GM19397 (cell line): ENCODE measurements at regions not wholly inside any gene's neighbourhood (a gene's known extent, or its start where the extent isn't known, plus 50 kb on each side); places are given as distances from the start of the nearest gene placed in this dataset.
"Not testable (repeated sequence)": the region's sequence is repeated elsewhere in the genome, so short reads cannot be mapped to it uniquely, and the experiment has no call there.

Experiments
- ATAC-seq: cut with Tn5 transposase; IDR thresholded peaks from one replicate; pipeline ENCODE4 v1.9.1; 2021; ENCODE audit warnings: mild to moderate bottlenecking, moderate library complexity; ENCODE audit not compliant: unreplicated experiment

DNA sequence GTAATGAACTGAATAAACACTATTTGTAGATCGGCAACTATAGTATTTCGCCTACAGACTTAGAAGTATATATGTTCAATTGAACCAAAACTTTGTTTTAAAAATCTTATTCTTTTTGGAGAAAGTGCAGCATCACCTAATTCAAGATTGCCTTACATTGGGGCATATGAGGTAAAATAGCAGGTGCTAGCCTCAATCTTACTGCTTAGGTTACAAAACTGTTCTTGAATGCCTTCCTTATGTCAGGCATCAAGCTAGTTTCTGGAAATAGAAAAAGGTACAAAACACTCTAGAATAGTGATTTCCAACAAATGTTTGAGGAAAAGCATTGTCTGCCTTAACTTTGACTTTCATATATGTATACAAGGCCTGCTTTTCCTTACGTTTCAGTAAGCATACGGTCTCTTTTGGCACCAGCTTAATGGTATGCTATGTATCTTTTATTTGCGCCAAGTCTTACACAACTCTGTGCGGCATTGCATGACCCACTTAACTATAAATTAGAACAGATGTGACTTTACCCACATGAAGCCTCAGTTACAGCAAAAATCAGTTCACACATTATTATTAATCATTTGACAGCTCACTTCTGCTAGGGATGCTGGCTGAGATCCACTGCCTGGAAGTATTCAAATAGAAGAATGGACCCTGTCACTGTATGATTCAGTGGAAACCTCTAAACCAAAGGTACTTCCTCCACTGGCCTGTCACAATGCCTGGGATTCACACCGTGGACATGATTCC lies 174.1 kb downstream of the PRELID2 start:
- ATAC-seq: no peak

DNA sequence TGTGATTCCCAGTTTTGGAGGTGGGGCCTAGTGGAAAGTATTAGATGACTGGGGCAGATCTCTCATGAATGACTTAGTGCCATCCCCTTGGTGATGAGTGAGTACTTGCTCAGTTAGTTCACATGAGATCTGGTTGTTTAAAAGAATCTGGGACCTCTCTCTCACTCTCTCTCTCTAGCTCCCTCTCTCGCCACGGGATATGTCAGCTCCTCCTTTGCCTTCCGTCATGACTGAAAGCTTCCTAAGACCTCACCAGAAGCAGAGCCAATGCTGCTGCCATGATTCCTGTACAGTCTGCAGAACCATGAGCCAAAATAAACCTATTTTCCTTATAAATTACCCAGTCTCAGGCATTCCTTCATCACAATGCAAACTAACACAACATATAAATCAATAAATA lies 176.7 kb downstream of the PRELID2 start:
- ATAC-seq: no peak

DNA sequence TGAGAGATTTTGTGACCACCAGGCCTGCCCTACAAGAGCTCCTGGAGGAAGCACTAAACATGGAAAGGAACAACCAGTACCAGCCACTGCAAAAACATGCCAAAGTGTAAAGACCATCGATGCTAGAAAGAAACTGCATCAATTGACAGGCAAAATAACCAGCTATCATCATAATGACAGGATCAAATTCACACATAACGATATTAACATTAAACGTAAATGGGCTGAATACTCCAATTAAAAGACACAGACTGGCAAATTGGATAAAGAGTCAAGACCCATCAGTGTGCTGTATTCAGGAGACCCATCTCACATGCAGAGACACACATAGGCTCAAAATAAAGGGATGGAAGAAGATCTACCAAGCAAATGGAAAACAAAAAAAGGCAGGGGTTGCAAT lies 182.4 kb downstream of the PRELID2 start:
- not testable (repeated sequence) for ATAC-seq

DNA sequence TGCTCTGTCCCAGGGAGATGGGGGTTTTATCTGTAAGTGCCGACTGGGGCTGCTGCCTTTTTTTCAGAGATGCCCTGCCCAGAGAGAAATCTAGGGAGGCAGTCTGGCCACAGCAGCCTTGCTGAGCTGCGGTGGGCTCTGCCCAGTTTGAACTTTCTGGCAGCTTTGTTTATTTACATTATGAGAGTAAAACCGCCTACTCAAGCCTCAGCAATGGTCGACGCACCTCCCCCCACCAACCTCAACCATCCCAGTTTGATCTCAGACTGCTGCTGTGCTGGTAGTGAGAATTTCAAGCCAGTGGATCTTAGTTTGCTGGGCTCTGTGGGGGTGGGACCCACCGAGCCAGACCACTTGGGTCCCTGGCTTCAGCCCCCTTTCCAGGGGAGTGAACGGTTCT lies 188.0 kb downstream of the PRELID2 start:
- not testable (repeated sequence) for ATAC-seq

DNA sequence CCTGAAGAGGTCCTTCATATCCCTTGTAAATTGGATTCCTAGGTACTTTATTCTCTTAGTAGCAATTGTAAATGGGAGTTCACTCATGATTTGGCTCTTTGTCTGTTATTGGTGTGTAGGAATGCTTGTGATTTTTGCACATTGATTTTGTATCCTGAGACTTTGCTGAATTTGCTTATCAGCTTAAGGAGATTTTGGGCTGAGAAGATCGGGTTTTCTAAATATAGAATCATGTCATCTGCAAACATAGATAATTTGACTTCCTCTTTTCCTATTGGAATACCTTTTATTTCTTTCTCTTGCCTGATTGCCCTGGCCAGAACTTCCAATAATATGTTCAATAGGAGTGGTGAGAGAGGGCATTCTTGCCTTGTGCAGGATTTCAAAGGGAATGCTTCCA lies 191.9 kb downstream of the PRELID2 start:
- not testable (repeated sequence) for ATAC-seq

DNA sequence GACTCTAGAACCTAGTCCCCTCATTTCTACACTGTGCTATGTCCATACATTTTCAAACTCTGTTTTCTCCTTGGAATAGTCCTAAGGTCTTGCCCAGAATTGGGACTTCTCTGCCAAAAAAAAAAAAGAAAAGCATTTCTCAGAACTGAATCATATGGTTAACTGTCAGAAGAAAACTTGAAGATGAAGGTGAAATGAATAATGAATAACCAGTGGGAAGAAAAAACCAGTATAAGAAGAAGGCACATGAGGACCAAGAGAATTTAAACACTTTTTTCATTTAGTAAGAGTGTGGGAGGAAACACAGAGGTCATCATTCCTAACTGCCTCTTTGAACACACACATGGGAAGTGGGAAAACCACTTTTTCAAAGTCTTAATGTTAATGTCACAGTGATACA lies 197.7 kb downstream of the PRELID2 start:
- no peak for ATAC-seq

DNA sequence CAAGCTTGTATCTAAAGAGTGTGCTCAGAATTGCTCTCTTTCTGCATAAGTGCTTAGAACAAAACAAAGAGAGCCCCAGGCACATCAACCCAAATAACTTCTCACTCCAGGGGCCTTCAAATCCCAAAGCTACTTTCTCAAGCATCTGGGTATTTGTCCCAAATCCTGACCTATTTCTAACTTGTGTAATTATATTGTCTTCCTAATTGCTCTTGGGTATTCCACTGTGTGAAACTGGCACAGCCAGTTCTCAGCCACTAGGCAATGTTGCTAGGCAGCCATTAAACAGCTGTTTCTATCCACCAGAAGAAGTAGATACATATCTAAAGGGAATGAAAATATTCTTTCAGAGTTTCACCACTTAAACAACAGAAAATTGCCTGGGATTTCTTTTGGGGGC lies 198.8 kb downstream of the PRELID2 start:
- no peak for ATAC-seq

DNA sequence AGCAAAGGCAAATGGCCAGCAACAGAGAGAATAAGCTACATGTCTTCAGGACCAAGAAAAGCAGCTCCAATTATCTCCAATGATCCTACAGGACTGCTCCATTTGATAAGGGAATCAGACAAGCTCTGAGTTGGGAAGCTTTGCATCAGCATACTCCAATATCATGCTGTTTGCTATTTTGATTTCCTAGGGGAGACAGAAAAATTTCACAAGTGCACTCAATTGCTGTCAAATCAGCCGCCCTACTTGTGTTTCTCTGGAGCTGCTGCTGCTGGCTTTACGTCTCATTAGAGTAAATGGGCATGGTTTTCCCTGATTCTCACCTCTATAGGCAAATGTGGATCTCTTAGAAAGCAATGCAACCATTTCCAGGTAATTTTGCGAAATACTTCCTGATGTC lies 201.7 kb downstream of the PRELID2 start:
- ATAC-seq: no peak

DNA sequence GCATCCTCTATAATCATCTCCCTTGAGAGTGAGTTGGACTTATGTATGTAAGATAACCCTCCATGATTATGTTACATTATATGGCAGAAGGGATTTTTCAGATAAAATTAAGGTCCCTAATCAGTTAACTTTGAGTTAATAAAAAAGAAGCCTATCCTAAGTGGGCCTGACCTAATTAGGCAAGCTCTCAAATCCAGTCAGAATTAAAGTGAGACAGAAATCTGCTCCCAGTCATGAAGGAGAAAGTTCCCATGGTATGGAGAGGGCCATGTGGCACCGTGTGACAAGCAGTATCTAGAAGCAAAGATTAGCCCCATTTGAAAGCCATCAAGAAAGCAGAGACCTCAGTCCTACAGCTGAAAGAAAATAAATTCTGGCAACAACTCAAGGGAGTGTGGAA lies 202.4 kb downstream of the PRELID2 start:
- no peak for ATAC-seq

DNA sequence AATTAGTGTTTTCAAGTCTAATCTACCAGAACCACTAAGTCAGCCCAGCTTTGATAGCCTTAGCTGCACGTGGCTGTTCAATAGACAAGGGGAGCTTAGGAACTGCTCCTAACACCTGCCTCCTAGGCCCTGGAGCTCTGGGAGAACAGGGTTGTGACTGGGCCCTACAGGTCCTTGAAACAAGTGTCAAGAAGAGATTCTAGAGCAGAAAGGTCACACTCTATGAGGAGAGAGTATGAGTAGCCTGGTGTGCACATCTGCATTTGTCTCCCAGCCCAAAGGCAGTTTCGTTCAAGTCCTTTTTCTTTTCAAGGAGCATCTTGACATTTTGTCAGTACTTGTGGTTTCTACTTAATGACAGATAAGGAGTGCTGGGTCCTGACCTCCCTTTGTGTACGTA lies 206.1 kb downstream of the PRELID2 start:
- no peak for ATAC-seq

DNA sequence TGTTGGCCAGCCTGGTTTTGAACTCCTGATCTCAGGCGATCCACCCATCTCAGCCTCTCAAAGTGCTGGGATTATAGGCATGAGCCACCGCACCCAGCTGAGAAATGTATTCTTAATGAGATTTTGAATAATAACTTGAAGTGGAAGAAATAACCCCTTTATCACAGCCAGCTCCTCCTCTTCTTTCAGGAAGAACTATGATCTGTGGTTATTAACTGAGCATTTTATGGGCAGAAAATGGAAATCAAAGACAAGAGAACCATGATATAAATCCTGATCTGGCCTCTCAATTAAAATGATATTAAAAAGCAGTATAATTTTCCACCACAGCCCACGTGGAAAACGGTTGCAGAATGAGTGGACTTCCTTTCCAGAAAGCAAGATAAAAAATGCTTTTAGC lies 206.6 kb downstream of the PRELID2 start:
- ATAC-seq: no peak

DNA sequence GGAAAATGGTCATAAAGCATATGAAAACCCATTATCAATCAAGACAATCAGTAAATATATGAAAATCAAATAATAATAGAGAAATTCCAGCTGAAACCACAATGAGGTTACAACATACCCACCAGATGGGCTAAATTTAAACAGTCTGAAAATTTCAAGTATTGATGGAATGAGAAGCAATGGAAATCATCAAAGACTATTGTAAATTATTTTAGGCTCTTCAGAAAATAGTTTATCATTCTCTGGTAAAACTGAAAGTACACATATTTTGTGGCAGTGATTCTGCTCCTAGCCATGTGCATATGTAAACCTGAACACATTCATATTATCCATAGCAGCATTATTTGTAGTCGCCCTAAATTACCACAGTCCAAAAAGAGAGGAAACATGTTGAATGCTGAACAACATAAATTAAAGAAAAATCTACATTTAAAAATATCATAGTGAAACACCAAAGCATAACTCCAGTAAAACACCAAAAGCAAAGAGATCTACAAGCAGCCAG lies 215.3 kb downstream of the PRELID2 start:
- ATAC-seq: no peak

DNA sequence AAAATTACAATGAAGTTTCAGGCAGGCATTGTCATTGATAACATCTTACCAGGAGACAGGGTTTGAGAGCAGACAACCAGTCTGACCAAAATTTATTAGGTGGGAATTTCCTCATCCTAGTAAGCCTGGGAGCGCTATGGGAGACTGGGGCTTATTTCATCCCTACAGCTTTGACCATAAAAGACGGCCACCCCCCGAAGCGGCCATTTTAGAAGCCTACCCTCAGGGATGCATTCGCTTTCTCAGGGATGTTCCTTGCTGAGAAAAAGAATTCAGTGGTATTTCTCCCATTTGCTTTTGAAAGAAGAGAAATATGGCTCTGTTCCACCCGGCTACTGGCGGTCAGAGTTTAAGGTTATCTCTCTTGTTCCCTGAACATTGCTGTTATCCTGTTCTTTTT lies 218.4 kb downstream of the PRELID2 start:
- not testable (repeated sequence) for ATAC-seq

DNA sequence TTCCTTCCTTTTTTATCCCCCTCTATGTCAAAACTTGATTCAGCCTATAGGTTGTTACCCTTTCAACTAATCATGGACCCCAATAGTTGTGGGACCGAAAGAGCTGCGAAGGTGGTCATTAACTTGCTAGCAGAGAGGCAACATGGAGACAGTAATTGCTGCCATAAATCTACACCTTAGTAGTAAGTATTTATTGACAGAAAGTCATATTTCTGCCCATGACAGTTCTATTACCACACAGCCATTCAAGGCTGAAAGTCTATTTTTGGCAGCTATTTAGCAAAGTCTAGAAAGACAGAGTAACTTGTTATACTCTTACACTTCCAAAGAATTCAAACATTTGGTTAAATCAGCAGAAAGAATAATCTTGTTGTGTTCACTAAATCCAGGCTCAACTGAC lies 236.2 kb downstream of the PRELID2 start:
- no peak for ATAC-seq

DNA sequence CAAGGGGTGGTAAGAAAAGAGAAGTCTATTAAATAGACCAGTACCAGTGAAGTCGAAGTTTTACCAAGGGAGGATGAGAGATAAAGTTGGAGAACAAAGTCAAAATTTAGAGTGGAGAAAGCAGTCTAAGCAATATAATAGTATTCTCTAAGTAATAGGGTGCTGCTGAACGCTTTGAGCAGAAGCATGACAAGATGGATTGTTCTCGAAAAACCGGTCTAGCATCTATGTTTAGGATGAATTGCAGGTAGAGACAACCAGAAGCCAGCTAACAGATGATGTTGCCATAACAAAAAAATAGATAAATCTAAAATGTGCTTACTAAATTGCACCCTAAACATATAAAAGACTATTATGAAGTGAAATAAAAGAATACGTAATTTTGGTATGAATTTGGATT lies 237.0 kb downstream of the PRELID2 start:
- no peak for ATAC-seq

DNA sequence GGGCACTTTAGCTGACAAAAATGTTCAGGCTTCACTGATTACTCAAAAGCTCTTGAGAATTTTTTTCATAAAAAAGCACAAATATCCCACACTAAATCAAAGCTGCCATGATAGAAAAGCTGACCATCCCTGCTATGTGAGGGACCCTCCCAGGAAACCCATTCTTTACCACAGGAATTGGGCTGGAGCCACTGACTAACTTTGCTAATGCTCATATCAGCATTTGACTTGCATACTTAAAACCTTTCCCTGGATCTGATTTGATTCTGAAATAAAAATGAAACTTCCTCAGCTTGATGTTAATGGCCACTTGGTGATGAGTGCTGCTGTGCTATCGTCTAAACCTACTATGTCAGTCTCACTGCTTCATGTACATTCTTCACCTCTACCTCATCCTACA lies 243.6 kb downstream of the PRELID2 start:
- ATAC-seq: no peak

DNA sequence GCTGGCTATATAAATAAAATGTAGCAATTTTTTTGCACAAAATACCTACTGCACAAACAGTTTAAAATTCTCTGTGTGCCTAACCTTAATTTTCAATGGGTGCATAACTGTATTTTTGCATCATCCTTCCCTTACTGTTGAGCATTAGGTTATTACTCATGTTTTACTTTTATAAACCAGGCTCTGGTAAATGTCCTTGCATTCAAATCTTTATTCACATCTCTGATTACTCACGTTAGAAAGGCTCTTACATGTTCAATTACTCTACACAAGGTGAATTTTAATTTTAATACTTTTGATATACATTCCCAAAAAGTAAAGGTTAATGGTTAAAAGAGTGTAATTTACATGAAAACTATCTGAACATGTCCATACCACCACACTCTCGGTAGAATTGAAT lies 246.1 kb downstream of the PRELID2 start:
- ATAC-seq: no peak

DNA sequence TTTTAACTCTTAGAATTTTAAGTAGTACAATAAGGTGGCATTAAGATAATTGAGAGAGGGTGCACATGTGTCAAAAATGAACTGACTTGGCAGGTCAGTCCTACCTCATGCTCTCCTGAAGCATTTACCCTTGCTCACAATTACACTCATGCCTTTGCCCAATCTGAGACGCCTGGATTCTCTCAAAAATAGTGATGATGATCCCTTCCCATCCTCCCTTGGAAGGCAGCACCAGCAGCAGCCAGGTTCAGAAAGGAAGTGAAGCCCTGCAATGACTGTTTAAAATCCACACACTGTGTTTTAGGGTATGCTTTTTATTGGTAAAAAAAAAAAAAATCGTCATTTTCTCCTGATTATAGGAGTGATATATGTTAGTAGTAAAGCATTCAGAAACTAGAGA lies 246.6 kb downstream of the PRELID2 start:
- no peak for ATAC-seq

DNA sequence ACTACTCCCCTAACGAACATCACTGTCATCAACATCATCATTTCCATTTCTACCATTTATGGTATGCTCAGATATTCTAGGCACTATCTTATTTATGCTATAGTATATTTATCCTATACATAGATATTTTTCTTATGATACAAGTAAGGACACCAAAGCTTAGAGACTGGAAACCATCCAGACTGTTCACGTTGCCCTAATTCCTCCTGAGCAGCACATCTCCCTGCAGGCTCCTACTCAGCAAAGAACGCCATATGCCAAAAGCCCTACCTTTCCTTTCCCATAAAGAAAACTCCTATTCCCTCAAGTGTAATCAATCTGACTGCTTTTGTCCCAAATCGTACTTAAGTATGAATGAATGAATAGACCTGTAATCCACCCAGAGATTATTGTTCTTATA lies 247.0 kb downstream of the PRELID2 start:
- ATAC-seq: no peak

DNA sequence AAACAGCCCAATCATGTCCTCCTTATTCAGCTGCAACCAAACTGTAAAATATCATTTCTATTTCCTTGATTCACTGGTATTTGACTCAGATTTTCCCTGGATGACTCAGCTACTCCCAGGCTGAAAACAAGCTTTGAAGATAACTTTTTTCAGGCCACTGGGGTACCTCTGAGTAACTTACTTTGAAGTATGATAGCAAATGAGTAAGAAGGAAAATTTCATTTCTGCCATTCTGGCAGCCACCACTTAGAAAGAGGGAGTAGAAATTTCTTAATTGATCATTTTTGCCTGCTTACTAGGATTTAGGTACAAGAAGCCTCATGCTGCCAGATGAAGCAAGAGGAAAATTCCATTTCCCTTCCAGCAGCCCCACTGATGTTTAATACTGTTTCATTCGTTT lies 247.4 kb downstream of the PRELID2 start:
- no peak for ATAC-seq

DNA sequence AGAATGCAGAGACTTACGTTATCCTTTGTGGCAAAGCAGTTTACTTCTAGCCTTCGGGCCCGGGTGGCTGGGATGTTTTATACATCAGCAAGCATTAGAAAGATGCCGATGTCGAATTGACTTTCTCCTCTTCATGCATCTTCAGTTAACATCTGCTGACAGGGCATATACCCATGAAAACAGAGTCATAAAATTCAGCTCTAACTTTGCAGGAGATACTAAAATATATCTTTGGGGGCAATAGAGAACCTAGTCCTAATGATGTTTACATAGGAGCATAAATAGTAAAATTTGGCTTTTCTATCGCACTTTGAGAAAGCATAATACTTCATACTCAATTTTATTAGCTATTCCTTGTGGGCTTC lies 247.9 kb downstream of the PRELID2 start:
- no peak for ATAC-seq

DNA sequence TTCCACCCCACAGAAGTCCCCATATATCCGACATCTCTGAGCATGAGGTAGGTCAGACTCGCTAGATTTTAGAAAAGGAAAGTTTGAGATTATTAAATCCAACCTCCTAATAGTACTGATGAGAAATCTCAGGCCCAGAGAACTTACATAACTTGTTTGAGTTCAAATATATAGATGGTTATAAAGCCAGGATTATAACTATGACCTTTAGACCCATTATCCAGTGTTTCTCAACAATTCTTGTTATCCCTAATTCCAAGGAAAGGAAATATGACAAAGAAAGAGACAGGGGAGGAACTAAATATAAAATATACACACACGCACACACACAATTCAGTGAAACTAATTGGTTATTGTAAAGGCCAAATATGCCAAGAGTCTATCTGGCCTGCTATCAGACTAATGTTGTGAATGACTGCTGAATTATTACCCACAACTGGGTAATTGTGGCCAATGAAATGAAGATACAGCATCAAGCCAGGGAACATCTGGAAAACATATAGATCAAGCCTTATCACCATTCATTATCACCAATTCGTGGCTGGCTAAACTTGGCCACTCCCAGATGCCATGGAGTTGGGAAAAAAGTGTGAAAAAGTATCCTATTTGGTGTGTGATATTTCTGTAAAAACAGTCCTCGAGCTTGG lies 248.4 kb downstream of the PRELID2 start:
- no peak for ATAC-seq
